Gastrocnemius medialis (tissue), 4 donors: ENCODE measurements at regions not wholly inside any gene's neighbourhood (a gene's known extent, or its start where the extent isn't known, plus 50 kb on each side); places are given as distances from the start of the nearest gene placed in this dataset.

Experiments used
- CTCF ChIP-seq, 5 experiments: fragments of 450-650 bp in 3 of 5; fragments of 200-600 bp in 2 of 5; sonication (generic) in 2 of 5; IDR thresholded peaks in 4 of 5; conservative IDR thresholded peaks in 1 of 5; 1 replicate in 4 of 5; 2 replicates in 1 of 5; pipeline ENCODE4 v1.5.1; 2016 to 2019; ENCODE audit warnings: antibody characterized with exemption in 5 of 5, mild to moderate bottlenecking in 3 of 5, moderate library complexity in 3 of 5
- POLR2A ChIP-seq, 2 donors: fragments of 450-650 bp; IDR thresholded peaks; one replicate each; pipeline ENCODE4 v1.6.1; 2017; ENCODE audit warnings: antibody characterized with exemption in 2 of 2, mild to moderate bottlenecking in 2 of 2, moderate library complexity in 2 of 2

GRCh38 chr11:92322225-92322624 is 97.6 kb downstream of the FAT3 start:
- TF ChIP-seq CTCF (IDR thresholded peaks at IDR 0.05 in 4 of 5, conservative IDR thresholded peaks at IDR 0.05 in 1 of 5), result no peak
- TF ChIP-seq POLR2A (IDR thresholded peaks at IDR 0.05), result no peak
